Activated CD8-positive, alpha-beta T cell treated with anti-CD3 and anti-CD28 coated beads, Interleukin-2, amount 10 ng/mL, durations not matched to agents 7 days and 5 days (primary cell): ENCODE measurements at regions not wholly inside any gene's neighbourhood (a gene's known extent, or its start where the extent isn't known, plus 50 kb on each side); places are given as distances from the start of the nearest gene placed in this dataset.

ENCODE experiments used
- ATAC-seq: fragments of 150-1000 bp; cut with Tn5 transposase; one replicate; pipeline ENCODE4 v1.10.0; 2021; ENCODE audit warnings: moderate library complexity
- CTCF ChIA-PET: fragments of 350-600 bp; sonication (Branson Sonifier 250); formaldehyde crosslinking; loops from one replicate; lab custom pipeline; 2021; ENCODE audit warnings: antibody characterized with exemption; lab: Charles Lee
- POLR2A ChIA-PET: fragments of 350-600 bp; sonication (Branson Sonifier 250); formaldehyde crosslinking; loops from one replicate; lab custom pipeline; 2021; ENCODE audit warnings: antibody characterized with exemption; lab: Charles Lee
- DNase-seq: peaks from one replicate; pipeline ENCODE4 v3.0.0-alpha.2; 2020
- H3K27ac Mint-ChIP-seq: one replicate; pipeline ENCODE4 v1.8.0; 2021; ENCODE audit warnings: mild to moderate bottlenecking, mixed read lengths
- H3K27me3 Mint-ChIP-seq: one replicate; pipeline ENCODE4 v1.8.0; 2021; ENCODE audit warnings: low read depth, mixed read lengths
- H3K36me3 Mint-ChIP-seq: one replicate; pipeline ENCODE4 v1.8.0; 2021; ENCODE audit warnings: low read depth, mixed read lengths
- H3K4me1 Mint-ChIP-seq: one replicate; pipeline ENCODE4 v1.8.0; 2021; ENCODE audit warnings: low read depth, mixed read lengths
- H3K4me3 Mint-ChIP-seq: one replicate; pipeline ENCODE4 v1.8.0; 2021; ENCODE audit warnings: mild to moderate bottlenecking, mixed read lengths
- H3K9me3 Mint-ChIP-seq: one replicate; pipeline ENCODE4 v1.8.0; 2022; ENCODE audit warnings: mixed read lengths; ENCODE audit not compliant: insufficient read depth

- no peak for DNase-seq
- no peak overlapping the region for H3K4me3 Mint-ChIP-seq
- H3K36me3 Mint-ChIP-seq, result no peaks in the 10 kb centered on the region
- H3K27ac Mint-ChIP-seq, result no peak overlapping the region
- no peaks in the 10 kb centered on the region for H3K27me3 Mint-ChIP-seq
- ATAC-seq, result no peak
- ChIA-PET POLR2A (no interaction called here), CTCF (no interaction called here)
- no peaks in the 10 kb centered on the region for H3K4me1 Mint-ChIP-seq
- peaks cover 13% of the 10 kb centered on the region for H3K9me3 Mint-ChIP-seq
Measured at GRCh38 chrX:145673841-145674240, 143.8 kb upstream of the SLITRK2 start.

GRCh38 chrX:145677109-145677817, 140.4 kb upstream of the SLITRK2 start:
- Mint-ChIP-seq H3K9me3 (peaks cover 10% of the 10 kb centered on the region), H3K27me3 (no peaks in the 10 kb centered on the region), H3K4me3 (no peak overlapping the region), H3K36me3 (no peaks in the 10 kb centered on the region), H3K27ac (no peak overlapping the region), H3K4me1 (no peaks in the 10 kb centered on the region)
- POLR2A ChIA-PET, result no interaction called here
- CTCF ChIA-PET, result no interaction called here
- DNase-seq, result no peak
- no peak for ATAC-seq

- Mint-ChIP-seq H3K4me1 (no peaks in the 10 kb centered on the region), H3K27me3 (no peaks in the 10 kb centered on the region), H3K9me3 (peaks cover 3% of the 10 kb centered on the region), H3K4me3 (no peak overlapping the region), H3K27ac (no peak overlapping the region), H3K36me3 (no peaks in the 10 kb centered on the region)
- ChIA-PET POLR2A (no interaction called here), CTCF (no interaction called here)
- no peak for DNase-seq
- no peak for ATAC-seq
Measured at GRCh38 chrX:145682518-145683298, 134.9 kb upstream of the SLITRK2 start.

GRCh38 chrX:145687146-145687545, 130.5 kb upstream of the SLITRK2 start:
- DNase-seq, result no peak
- CTCF ChIA-PET, result no interaction called here
- POLR2A ChIA-PET, result no interaction called here
- H3K9me3 Mint-ChIP-seq, result no peaks in the 10 kb centered on the region
- no peaks in the 10 kb centered on the region for H3K4me1 Mint-ChIP-seq
- H3K27ac Mint-ChIP-seq, result no peak overlapping the region
- no peak overlapping the region for H3K4me3 Mint-ChIP-seq
- H3K27me3 Mint-ChIP-seq, result no peaks in the 10 kb centered on the region
- no peaks in the 10 kb centered on the region for H3K36me3 Mint-ChIP-seq
- ATAC-seq, result no peak

GRCh38 chrX:145687707-145688106, 129.9 kb upstream of the SLITRK2 start:
- no peaks in the 10 kb centered on the region for H3K36me3 Mint-ChIP-seq
- ATAC-seq (no peak), DNase-seq (no peak)
- H3K4me1 Mint-ChIP-seq, result no peaks in the 10 kb centered on the region
- ChIA-PET POLR2A (no interaction called here), CTCF (no interaction called here)
- no peaks in the 10 kb centered on the region for H3K9me3 Mint-ChIP-seq
- H3K27me3 Mint-ChIP-seq, result no peaks in the 10 kb centered on the region
- H3K4me3 Mint-ChIP-seq, result no peak overlapping the region
- H3K27ac Mint-ChIP-seq, result no peak overlapping the region

GRCh38 chrX:145694048-145694447, 123.6 kb upstream of the SLITRK2 start:
- Mint-ChIP-seq H3K9me3 (no peaks in the 10 kb centered on the region), H3K27me3 (no peaks in the 10 kb centered on the region), H3K27ac (no peak overlapping the region), H3K4me3 (no peak overlapping the region), H3K4me1 (no peaks in the 10 kb centered on the region), H3K36me3 (no peaks in the 10 kb centered on the region)
- DNase-seq (no peak), ATAC-seq (no peak)
- ChIA-PET CTCF (no interaction called here), POLR2A (no interaction called here)

- POLR2A ChIA-PET, result no interaction called here
- no peaks in the 10 kb centered on the region for H3K36me3 Mint-ChIP-seq
Measured at GRCh38 chrX:145715641-145716138, 101.9 kb upstream of the SLITRK2 start.

GRCh38 chrX:145716226-145716625, 101.4 kb upstream of the SLITRK2 start:
- Mint-ChIP-seq H3K4me1 (no peaks in the 10 kb centered on the region), H3K9me3 (no peaks in the 10 kb centered on the region)
- ATAC-seq, result no peak

More at GRCh38 chrX:145715641-145716138, 101.9 kb upstream of the SLITRK2 start:
- Mint-ChIP-seq H3K27me3 (no peaks in the 10 kb centered on the region), H3K27ac (no peak overlapping the region), H3K4me3 (no peak overlapping the region), H3K9me3 (no peaks in the 10 kb centered on the region), H3K4me1 (no peaks in the 10 kb centered on the region)
- CTCF ChIA-PET, result no interaction called here
- DNase-seq (no peak), ATAC-seq (no peak)

GRCh38 chrX:145727476-145727875, 90.2 kb upstream of the SLITRK2 start:
- Mint-ChIP-seq H3K27ac (no peak overlapping the region), H3K27me3 (no peaks in the 10 kb centered on the region), H3K4me3 (no peak overlapping the region), H3K36me3 (no peaks in the 10 kb centered on the region), H3K4me1 (no peaks in the 10 kb centered on the region), H3K9me3 (no peaks in the 10 kb centered on the region)
- DNase-seq (no peak), ATAC-seq (no peak)
- ChIA-PET POLR2A (no interaction called here), CTCF (no interaction called here)

More at GRCh38 chrX:145716226-145716625, 101.4 kb upstream of the SLITRK2 start:
- H3K36me3 Mint-ChIP-seq, result no peaks in the 10 kb centered on the region
- CTCF ChIA-PET, result no interaction called here
- no peaks in the 10 kb centered on the region for H3K27me3 Mint-ChIP-seq
- H3K4me3 Mint-ChIP-seq, result no peak overlapping the region
- DNase-seq, result no peak
- no peak overlapping the region for H3K27ac Mint-ChIP-seq
- POLR2A ChIA-PET, result no interaction called here

GRCh38 chrX:145729635-145730034, 88.0 kb upstream of the SLITRK2 start:
- no peaks in the 10 kb centered on the region for H3K9me3 Mint-ChIP-seq
- ATAC-seq (no peak), DNase-seq (no peak)
- ChIA-PET POLR2A (no interaction called here), CTCF (no interaction called here)
- H3K4me1 Mint-ChIP-seq, result no peaks in the 10 kb centered on the region
- H3K27ac Mint-ChIP-seq, result no peak overlapping the region
- no peaks in the 10 kb centered on the region for H3K27me3 Mint-ChIP-seq
- H3K4me3 Mint-ChIP-seq, result no peak overlapping the region
- H3K36me3 Mint-ChIP-seq, result no peaks in the 10 kb centered on the region

GRCh38 chrX:145735036-145735435, 82.6 kb upstream of the SLITRK2 start:
- H3K9me3 Mint-ChIP-seq, result no peaks in the 10 kb centered on the region
- ChIA-PET CTCF (no interaction called here), POLR2A (no interaction called here)
- no peaks in the 10 kb centered on the region for H3K27me3 Mint-ChIP-seq
- ATAC-seq (no peak), DNase-seq (no peak)
- no peaks in the 10 kb centered on the region for H3K4me1 Mint-ChIP-seq
- no peak overlapping the region for H3K4me3 Mint-ChIP-seq
- no peaks in the 10 kb centered on the region for H3K36me3 Mint-ChIP-seq
- no peak overlapping the region for H3K27ac Mint-ChIP-seq

GRCh38 chrX:145751943-145752342, 65.7 kb upstream of the SLITRK2 start:
- H3K4me3 Mint-ChIP-seq, result no peak overlapping the region
- no peak overlapping the region for H3K27ac Mint-ChIP-seq
- H3K9me3 Mint-ChIP-seq, result no peaks in the 10 kb centered on the region
- ChIA-PET POLR2A (no interaction called here), CTCF (no interaction called here)
- ATAC-seq (no peak), DNase-seq (no peak)
- no peaks in the 10 kb centered on the region for H3K27me3 Mint-ChIP-seq
- no peaks in the 10 kb centered on the region for H3K4me1 Mint-ChIP-seq
- H3K36me3 Mint-ChIP-seq, result no peaks in the 10 kb centered on the region
